Activated T-helper 1 cell treated with anti-CD3 and anti-CD28 coated beads, Interleukin-12 subunit alpha, Interleukin-12 subunit beta, Interleukin-2, Interleukin-4 antibody, amounts not matched to agents 30 ng/mL and 10 ng/mL and 1 ng/mL, durations not matched to agents 14 hours and 24 hours and 36 hours (primary cell): ENCODE measurements at regions not wholly inside any gene's neighbourhood (a gene's known extent, or its start where the extent isn't known, plus 50 kb on each side); places are given as distances from the start of the nearest gene placed in this dataset.

Experiments used
- DNase-seq: peaks from one replicate; pipeline ENCODE4 v3.0.0; 2021; ENCODE audit warnings: low spot score
- H3K27ac Mint-ChIP-seq: one replicate; pipeline ENCODE4 v1.8.0; 2021; ENCODE audit warnings: mild to moderate bottlenecking, mixed read lengths
- H3K27me3 Mint-ChIP-seq: one replicate; pipeline ENCODE4 v1.8.0; 2022; ENCODE audit warnings: mild to moderate bottlenecking, moderate library complexity, mixed read lengths; ENCODE audit not compliant: insufficient read depth
- H3K36me3 Mint-ChIP-seq: one replicate; pipeline ENCODE4 v1.8.0; 2021; ENCODE audit warnings: low read depth, mixed read lengths
- H3K4me1 Mint-ChIP-seq: one replicate; pipeline ENCODE4 v1.8.0; 2021; ENCODE audit warnings: low read depth, mixed read lengths
- H3K4me3 Mint-ChIP-seq: one replicate; pipeline ENCODE4 v1.8.0; 2021; ENCODE audit warnings: mild to moderate bottlenecking, moderate library complexity, mixed read lengths
- H3K9me3 Mint-ChIP-seq: one replicate; pipeline ENCODE4 v1.8.0; 2021; ENCODE audit warnings: mixed read lengths
- intact Hi-C: fragments of 100-400 bp; cut with micrococcal nuclease; formaldehyde crosslinking; loops from one replicate; pipeline ENCODE4 v1.15.1; 2024

GRCh38 chr5:86101966-86102365, 515.8 kb upstream of the COX7C start:
- no peak overlapping the region for H3K27ac Mint-ChIP-seq
- no peak for DNase-seq
- H3K4me1 Mint-ChIP-seq, result no peaks in the 10 kb centered on the region
- no peaks in the 10 kb centered on the region for H3K27me3 Mint-ChIP-seq
- no peaks in the 10 kb centered on the region for H3K9me3 Mint-ChIP-seq
- no peaks in the 10 kb centered on the region for H3K36me3 Mint-ChIP-seq
- H3K4me3 Mint-ChIP-seq, result no peak overlapping the region
- intact Hi-C loops, result no loop called here

GRCh38 chr5:86108825-86109224, 508.9 kb upstream of the COX7C start:
- Mint-ChIP-seq H3K27ac (no peak overlapping the region), H3K27me3 (no peaks in the 10 kb centered on the region), H3K4me1 (no peaks in the 10 kb centered on the region), H3K9me3 (no peaks in the 10 kb centered on the region), H3K36me3 (no peaks in the 10 kb centered on the region), H3K4me3 (no peak overlapping the region)
- DNase-seq, result no peak
- intact Hi-C loops, result no loop called here

- intact Hi-C loops, result no loop called here
- no peaks in the 10 kb centered on the region for H3K9me3 Mint-ChIP-seq
- no peak for DNase-seq
- H3K27ac Mint-ChIP-seq, result no peak overlapping the region
- H3K4me1 Mint-ChIP-seq, result no peaks in the 10 kb centered on the region
- H3K4me3 Mint-ChIP-seq, result no peak overlapping the region
- H3K27me3 Mint-ChIP-seq, result no peaks in the 10 kb centered on the region
- no peaks in the 10 kb centered on the region for H3K36me3 Mint-ChIP-seq
Observed at GRCh38 chr5:86112249-86112648, 505.5 kb upstream of the COX7C start.

- Mint-ChIP-seq H3K36me3 (no peaks in the 10 kb centered on the region), H3K4me3 (no peak overlapping the region), H3K4me1 (no peaks in the 10 kb centered on the region), H3K27ac (no peak overlapping the region), H3K9me3 (no peaks in the 10 kb centered on the region), H3K27me3 (no peaks in the 10 kb centered on the region)
- intact Hi-C loops, result no loop called here
- DNase-seq, result no peak
Observed at GRCh38 chr5:86115164-86115563, 502.6 kb upstream of the COX7C start.

- Mint-ChIP-seq H3K36me3 (no peaks in the 10 kb centered on the region), H3K27me3 (no peaks in the 10 kb centered on the region), H3K4me3 (no peak overlapping the region), H3K27ac (no peak overlapping the region), H3K4me1 (no peaks in the 10 kb centered on the region), H3K9me3 (no peaks in the 10 kb centered on the region)
- intact Hi-C loops, result no loop called here
- no peak for DNase-seq
Observed at GRCh38 chr5:86118542-86118941, 499.2 kb upstream of the COX7C start.

- no peaks in the 10 kb centered on the region for H3K27me3 Mint-ChIP-seq
- H3K36me3 Mint-ChIP-seq, result no peaks in the 10 kb centered on the region
- H3K4me3 Mint-ChIP-seq, result no peak overlapping the region
- no peak for DNase-seq
- no peak overlapping the region for H3K27ac Mint-ChIP-seq
- H3K9me3 Mint-ChIP-seq, result no peaks in the 10 kb centered on the region
- intact Hi-C loops, result no loop called here
- H3K4me1 Mint-ChIP-seq, result no peaks in the 10 kb centered on the region
Observed at GRCh38 chr5:86124333-86124732, 493.4 kb upstream of the COX7C start.

GRCh38 chr5:86125731-86126601, 491.8 kb upstream of the COX7C start:
- Mint-ChIP-seq H3K27me3 (no peaks in the 10 kb centered on the region), H3K4me1 (no peaks in the 10 kb centered on the region), H3K36me3 (no peaks in the 10 kb centered on the region), H3K27ac (no peak overlapping the region), H3K4me3 (no peak overlapping the region), H3K9me3 (no peaks in the 10 kb centered on the region)
- intact Hi-C loops, result no loop called here
- no peak for DNase-seq

- Mint-ChIP-seq H3K27ac (no peak overlapping the region), H3K36me3 (no peaks in the 10 kb centered on the region), H3K9me3 (no peaks in the 10 kb centered on the region), H3K4me3 (no peak overlapping the region), H3K27me3 (no peaks in the 10 kb centered on the region), H3K4me1 (no peaks in the 10 kb centered on the region)
- intact Hi-C loops, result no loop called here
- no peak for DNase-seq
Observed at GRCh38 chr5:86127696-86128095, 490.0 kb upstream of the COX7C start.

GRCh38 chr5:86129009-86129408, 488.7 kb upstream of the COX7C start:
- Mint-ChIP-seq H3K27ac (no peak overlapping the region), H3K4me3 (no peak overlapping the region), H3K27me3 (no peaks in the 10 kb centered on the region), H3K9me3 (no peaks in the 10 kb centered on the region), H3K4me1 (no peaks in the 10 kb centered on the region), H3K36me3 (no peaks in the 10 kb centered on the region)
- no peak for DNase-seq
- intact Hi-C loops, result no loop called here

GRCh38 chr5:86137297-86137696, 480.4 kb upstream of the COX7C start:
- Mint-ChIP-seq H3K4me1 (no peaks in the 10 kb centered on the region), H3K36me3 (no peaks in the 10 kb centered on the region)

GRCh38 chr5:86143837-86144236, 473.9 kb upstream of the COX7C start:
- Mint-ChIP-seq H3K9me3 (peaks cover 3% of the 10 kb centered on the region), H3K36me3 (no peaks in the 10 kb centered on the region), H3K4me3 (no peak overlapping the region), H3K27me3 (no peaks in the 10 kb centered on the region), H3K27ac (no peak overlapping the region), H3K4me1 (no peaks in the 10 kb centered on the region)
- intact Hi-C loops, result no loop called here
- DNase-seq, result no peak

More at GRCh38 chr5:86137297-86137696, 480.4 kb upstream of the COX7C start:
- Mint-ChIP-seq H3K9me3 (no peaks in the 10 kb centered on the region), H3K27ac (no peak overlapping the region), H3K4me3 (no peak overlapping the region), H3K27me3 (no peaks in the 10 kb centered on the region)
- intact Hi-C loops, result no loop called here
- no peak for DNase-seq

GRCh38 chr5:86152988-86153560, 464.7 kb upstream of the COX7C start:
- intact Hi-C loops, result no loop called here
- Mint-ChIP-seq H3K9me3 (no peaks in the 10 kb centered on the region), H3K27me3 (no peaks in the 10 kb centered on the region), H3K36me3 (no peaks in the 10 kb centered on the region), H3K27ac (no peak overlapping the region), H3K4me3 (no peak overlapping the region), H3K4me1 (no peaks in the 10 kb centered on the region)
- DNase-seq, result no peak

GRCh38 chr5:86155796-86156195, 461.9 kb upstream of the COX7C start:
- H3K4me3 Mint-ChIP-seq, result no peak overlapping the region
- DNase-seq, result no peak
- no peaks in the 10 kb centered on the region for H3K36me3 Mint-ChIP-seq
- H3K4me1 Mint-ChIP-seq, result no peaks in the 10 kb centered on the region
- H3K9me3 Mint-ChIP-seq, result no peaks in the 10 kb centered on the region
- H3K27ac Mint-ChIP-seq, result no peak overlapping the region
- no peaks in the 10 kb centered on the region for H3K27me3 Mint-ChIP-seq
- intact Hi-C loops, result no loop called here
